PC-9 (cell line): ENCODE measurements at regions not wholly inside any gene's neighbourhood (a gene's known extent, or its start where the extent isn't known, plus 50 kb on each side); places are given as distances from the start of the nearest gene placed in this dataset.
A peak's percentile ranks its signal among the peaks of the same experiment; 100 is the strongest.
"Not testable (repeated sequence)": the region's sequence is repeated elsewhere in the genome, so short reads cannot be mapped to it uniquely, and the experiment has no call there.

ENCODE experiments used
- BruUV-seq: library from RNA; stranded (reverse); fragments of 400-500 nt; replicated peaks from 2 replicates; lab custom pipeline; 2021; lab: Mats Ljungman, UMichigan
- CTCF ChIA-PET: fragments of 300-600 bp; sonication (Branson Sonifier 250); formaldehyde crosslinking; loops from one replicate; lab custom pipeline; 2022; ENCODE audit warnings: antibody characterized with exemption; lab: Charles Lee
- POLR2A ChIA-PET: fragments of 300-600 bp; sonication (Branson Sonifier 250); formaldehyde crosslinking; loops from one replicate; lab custom pipeline; 2022; ENCODE audit warnings: antibody characterized with exemption; ENCODE audit not compliant: unreplicated experiment; lab: Charles Lee
- DNase-seq, 2 experiments: peaks; one replicate each; pipeline versions ENCODE4 v3.0.0 to v3.0.0-alpha.2; 2015 to 2022; ENCODE audit warnings: mixed read lengths in 1 of 2
- H2AFZ ChIP-seq: fragments of 200-600 bp; sonication (generic); 2 replicates; pipeline ENCODE4 v1.8.1; 2017; ENCODE audit warnings: antibody characterized with exemption
- H3F3A ChIP-seq: fragments of 200-600 bp; sonication (generic); 2 replicates; pipeline ENCODE4 v1.8.1; 2017; ENCODE audit warnings: antibody characterized with exemption, mild to moderate bottlenecking, low read depth; ENCODE audit not compliant: insufficient read depth
- H3K27ac ChIP-seq: fragments of 200-600 bp; sonication (generic); 2 replicates; pipeline ENCODE4 v1.6.1; 2016; ENCODE audit warnings: mixed run types
- H3K27me3 ChIP-seq: fragments of 200-600 bp; sonication (generic); 2 replicates; pipeline ENCODE4 v1.6.1; 2016; ENCODE audit warnings: low read depth, mixed run types; ENCODE audit not compliant: insufficient read depth
- H3K36me3 ChIP-seq: fragments of 200-600 bp; sonication (generic); 2 replicates; pipeline ENCODE4 v1.6.1; 2016; ENCODE audit warnings: low read depth, mixed run types
- H3K4me1 ChIP-seq: fragments of 200-600 bp; sonication (generic); replicated peaks from 2 replicates; pipeline ENCODE4 v1.6.1; 2016; ENCODE audit warnings: mixed run types; ENCODE audit not compliant: insufficient read depth
- H3K4me2 ChIP-seq: fragments of 200-600 bp; sonication (generic); 2 replicates; pipeline ENCODE4 v1.6.1; 2017; ENCODE audit warnings: mixed run types
- H3K4me3 ChIP-seq: fragments of 200-600 bp; sonication (generic); 2 replicates; pipeline ENCODE4 v1.6.1; 2016; ENCODE audit warnings: mixed run types
- H3K79me2 ChIP-seq: fragments of 200-600 bp; sonication (generic); 2 replicates; pipeline ENCODE4 v1.6.1; 2017; ENCODE audit warnings: low read depth, mixed run types
- H3K9me2 ChIP-seq: fragments of 200-600 bp; sonication (generic); 2 replicates; pipeline ENCODE4 v1.8.1; 2017; ENCODE audit warnings: mild to moderate bottlenecking; ENCODE audit not compliant: insufficient read depth
- H3K9me3 ChIP-seq: fragments of 200-600 bp; sonication (generic); 2 replicates; pipeline ENCODE4 v1.8.1; 2016; ENCODE audit warnings: low read depth; ENCODE audit not compliant: insufficient read depth
- H4K20me1 ChIP-seq: fragments of 200-600 bp; sonication (generic); 2 replicates; pipeline ENCODE4 v1.8.1; 2017; ENCODE audit not compliant: insufficient read depth
- EZH2 ChIP-seq: fragments of 200-600 bp; sonication (generic); IDR thresholded peaks from 2 replicates; pipeline ENCODE4 v1.8.0; 2017; ENCODE audit warnings: antibody characterized with exemption, low read depth
- intact Hi-C: fragments of 100-400 bp; cut with micrococcal nuclease; formaldehyde crosslinking; loops from one replicate; pipeline ENCODE4 v1.10.0; 2022; ENCODE audit not compliant: unreplicated experiment
- TF ChIP-seq, protein P1 (sequence below): fragments of 200-600 bp; sonication (generic); conservative IDR thresholded peaks from 2 replicates; pipeline ENCODE4 v1.6.1; 2017; ENCODE audit warnings: mixed run types, antibody characterized with exemption, mild to moderate bottlenecking, moderate library complexity

GRCh38 chr15:70513819-70514218 lies 249.5 kb downstream of the UACA start:
- TF ChIP-seq EZH2, result no peak
- no TSS peak for BruUV-seq
- Histone ChIP-seq H3K4me2 (no peak overlapping the region), H3K79me2 (no peaks in the 10 kb centered on the region), H3F3A (peaks cover 25% of the 10 kb centered on the region), H4K20me1 (no peaks in the 10 kb centered on the region), H2AFZ (no peak overlapping the region), H3K27ac (no peak overlapping the region), H3K4me3 (no peak overlapping the region), H3K36me3 (0 out of 2 replicates have a peak, but pooled peaks cover 4% of the 10 kb centered on the region), H3K27me3 (no peaks in the 10 kb centered on the region), H3K4me1 (peaks cover 16% of the 10 kb centered on the region), H3K9me3 (peaks cover 4% of the 10 kb centered on the region; the same call in 1 of the 2 replicates), H3K9me2 (no peaks in the 10 kb centered on the region)
- ChIA-PET CTCF (interaction anchor here (1.1 kb wide), 1 partner anchor 922 kb away, joined by 7 read pairs; no protein-coding TSS in a partner anchor), POLR2A (no interaction called here)
- intact Hi-C loops, result no loop called here
- DNase-seq, result no peak

DNA sequence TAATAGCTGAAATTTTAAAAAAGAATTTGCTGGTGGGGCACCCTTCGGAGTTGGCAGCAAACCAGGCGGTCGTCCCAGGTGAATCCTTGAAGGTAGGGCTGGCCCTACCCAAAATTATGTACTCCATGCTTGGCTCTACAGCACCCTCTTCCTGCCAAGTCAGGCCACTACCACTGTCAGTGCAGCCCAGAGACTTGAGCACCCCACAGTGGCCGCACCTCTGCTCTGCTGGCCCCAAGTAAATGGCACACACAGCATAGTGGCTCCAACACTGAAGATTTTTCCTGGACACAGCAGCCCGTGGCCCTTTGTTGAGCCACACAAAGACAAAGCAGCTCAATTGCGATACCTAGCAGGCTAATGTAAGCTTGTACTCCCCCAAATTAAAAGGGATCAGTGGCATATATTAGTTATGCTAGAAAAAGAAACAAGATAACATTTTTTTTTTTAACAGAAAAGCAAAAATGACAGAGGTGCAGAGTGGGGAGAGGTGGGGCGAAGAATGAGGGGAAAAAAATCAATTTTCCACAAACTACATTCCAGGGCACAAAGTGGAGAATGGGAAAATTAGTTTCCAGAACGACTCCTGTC lies 250.5 kb downstream of the UACA start:
- 0 out of 2 replicates have a peak, but pooled peaks cover 4% of the 10 kb centered on the region for H3K36me3 ChIP-seq
- no peaks in the 10 kb centered on the region for H3K79me2 ChIP-seq
- ChIA-PET POLR2A (no interaction called here), CTCF (interaction anchor here (0.7 to 1.5 kb wide), 2 partner anchors 20 to 93 kb away, joined by 3 to 4 read pairs; no protein-coding TSS in a partner anchor)
- intact Hi-C loops, result no loop called here
- H3F3A ChIP-seq, result peaks cover 31% of the 10 kb centered on the region
- DNase-seq, result peak; percentile 43 to 45
- H3K27me3 ChIP-seq, result no peaks in the 10 kb centered on the region
- H3K4me3 ChIP-seq, result no peak overlapping the region
- H3K4me1 ChIP-seq, result peaks cover 24% of the 10 kb centered on the region
- no peak overlapping the region for H3K27ac ChIP-seq
- H3K4me2 ChIP-seq, result no peak overlapping the region
- TF ChIP-seq EZH2, result no peak
- TF ChIP-seq, protein P1, sequence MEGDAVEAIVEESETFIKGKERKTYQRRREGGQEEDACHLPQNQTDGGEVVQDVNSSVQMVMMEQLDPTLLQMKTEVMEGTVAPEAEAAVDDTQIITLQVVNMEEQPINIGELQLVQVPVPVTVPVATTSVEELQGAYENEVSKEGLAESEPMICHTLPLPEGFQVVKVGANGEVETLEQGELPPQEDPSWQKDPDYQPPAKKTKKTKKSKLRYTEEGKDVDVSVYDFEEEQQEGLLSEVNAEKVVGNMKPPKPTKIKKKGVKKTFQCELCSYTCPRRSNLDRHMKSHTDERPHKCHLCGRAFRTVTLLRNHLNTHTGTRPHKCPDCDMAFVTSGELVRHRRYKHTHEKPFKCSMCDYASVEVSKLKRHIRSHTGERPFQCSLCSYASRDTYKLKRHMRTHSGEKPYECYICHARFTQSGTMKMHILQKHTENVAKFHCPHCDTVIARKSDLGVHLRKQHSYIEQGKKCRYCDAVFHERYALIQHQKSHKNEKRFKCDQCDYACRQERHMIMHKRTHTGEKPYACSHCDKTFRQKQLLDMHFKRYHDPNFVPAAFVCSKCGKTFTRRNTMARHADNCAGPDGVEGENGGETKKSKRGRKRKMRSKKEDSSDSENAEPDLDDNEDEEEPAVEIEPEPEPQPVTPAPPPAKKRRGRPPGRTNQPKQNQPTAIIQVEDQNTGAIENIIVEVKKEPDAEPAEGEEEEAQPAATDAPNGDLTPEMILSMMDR, result peak; percentile 82
- BruUV-seq, result no TSS peak
- peaks cover 4% of the 10 kb centered on the region; the same call in 1 of the 2 replicates for H3K9me3 ChIP-seq
- no peaks in the 10 kb centered on the region for H3K9me2 ChIP-seq
- H4K20me1 ChIP-seq, result no peaks in the 10 kb centered on the region
- H2AFZ ChIP-seq, result no peak overlapping the region

DNA sequence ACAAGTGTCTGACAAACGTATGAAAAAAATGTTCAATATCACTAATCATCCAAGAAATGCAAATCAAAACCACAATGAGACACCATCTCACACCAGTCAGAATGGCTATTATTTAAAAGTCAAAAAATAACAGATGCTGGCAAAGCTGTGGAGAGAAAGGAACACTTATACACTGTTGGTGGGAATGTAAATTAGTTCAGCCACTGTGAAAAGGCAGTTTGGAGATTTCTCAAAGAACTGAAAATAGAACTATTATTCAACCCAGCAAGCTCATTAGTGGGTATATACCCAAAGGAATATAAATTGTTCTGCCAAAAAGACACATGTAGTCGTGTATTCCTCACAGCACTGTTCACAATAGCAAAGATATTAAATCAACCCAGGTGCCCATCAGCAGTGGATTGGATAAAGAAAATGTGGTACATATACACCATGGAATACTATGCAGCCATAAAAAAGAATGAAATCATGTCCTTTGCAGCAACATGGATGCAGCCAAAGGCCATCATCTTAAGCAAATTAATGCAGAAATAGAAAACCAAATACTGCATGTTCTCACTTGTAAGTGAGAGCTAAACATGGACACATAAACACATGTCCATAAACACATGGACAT lies 251.3 kb downstream of the UACA start:
- H3K79me2 ChIP-seq, H4K20me1 ChIP-seq, H3K4me3 ChIP-seq, intact Hi-C loops, H3K4me2 ChIP-seq, H2AFZ ChIP-seq, POLR2A ChIA-PET, H3K36me3 ChIP-seq, DNase-seq, H3K9me3 ChIP-seq, H3K27ac ChIP-seq, H3K9me2 ChIP-seq, H3K27me3 ChIP-seq, BruUV-seq: not testable (repeated sequence)
- CTCF ChIA-PET, result interaction anchor here (1.5 kb wide), 1 partner anchor 19 kb away, joined by 4 read pairs; no protein-coding TSS in a partner anchor
- H3F3A ChIP-seq, result peaks cover 36% of the 10 kb centered on the region
- peaks cover 29% of the 10 kb centered on the region for H3K4me1 ChIP-seq

DNA sequence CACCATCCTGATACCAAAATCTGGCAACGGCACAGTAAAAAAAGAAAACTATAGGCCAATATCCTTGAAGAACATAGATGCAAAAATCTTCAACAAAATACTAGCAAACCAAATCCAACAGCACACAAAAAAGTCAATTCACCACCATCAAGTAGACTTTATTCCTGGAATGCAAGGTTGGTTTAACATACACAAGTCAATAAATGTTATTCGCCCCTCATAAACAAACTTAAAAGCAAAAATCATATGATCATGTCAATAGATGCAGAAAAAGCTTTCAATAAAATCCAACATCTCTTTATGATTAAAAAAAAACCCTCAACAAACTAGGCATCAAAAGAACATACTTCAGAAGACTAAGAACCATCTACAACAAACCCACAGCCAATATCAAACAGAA lies 252.9 kb downstream of the UACA start:
- peaks cover 4% of the 10 kb centered on the region; the same call in 1 of the 2 replicates for H3K9me3 ChIP-seq
- intact Hi-C loops, result no loop called here
- H4K20me1 ChIP-seq, result no peaks in the 10 kb centered on the region
- H2AFZ ChIP-seq, result no peak overlapping the region
- H3F3A ChIP-seq, result peaks cover 50% of the 10 kb centered on the region
- peak overlapping the region; percentile 99 for H3K27ac ChIP-seq
- no peak overlapping the region for H3K4me3 ChIP-seq
- no TSS peak for BruUV-seq
- no peak for DNase-seq
- CTCF ChIA-PET, result interaction anchor here (1.4 kb wide), 1 partner anchor 22 kb away, joined by 4 read pairs; no protein-coding TSS in a partner anchor
- no peak for TF ChIP-seq EZH2
- TF ChIP-seq, protein P1, result no peak
- POLR2A ChIA-PET, result no interaction called here
- no peak overlapping the region for H3K4me2 ChIP-seq
- 0 out of 2 replicates have a peak, but pooled peaks cover 4% of the 10 kb centered on the region for H3K36me3 ChIP-seq
- no peaks in the 10 kb centered on the region for H3K27me3 ChIP-seq
- no peaks in the 10 kb centered on the region for H3K79me2 ChIP-seq
- peaks cover 44% of the 10 kb centered on the region for H3K4me1 ChIP-seq
- no peaks in the 10 kb centered on the region for H3K9me2 ChIP-seq
